ENCODE measurements at regions not wholly inside any gene's neighbourhood (a gene's known extent, or its start where the extent isn't known, plus 50 kb on each side); places are given as distances from the start of the nearest gene placed in this dataset.

DNA sequence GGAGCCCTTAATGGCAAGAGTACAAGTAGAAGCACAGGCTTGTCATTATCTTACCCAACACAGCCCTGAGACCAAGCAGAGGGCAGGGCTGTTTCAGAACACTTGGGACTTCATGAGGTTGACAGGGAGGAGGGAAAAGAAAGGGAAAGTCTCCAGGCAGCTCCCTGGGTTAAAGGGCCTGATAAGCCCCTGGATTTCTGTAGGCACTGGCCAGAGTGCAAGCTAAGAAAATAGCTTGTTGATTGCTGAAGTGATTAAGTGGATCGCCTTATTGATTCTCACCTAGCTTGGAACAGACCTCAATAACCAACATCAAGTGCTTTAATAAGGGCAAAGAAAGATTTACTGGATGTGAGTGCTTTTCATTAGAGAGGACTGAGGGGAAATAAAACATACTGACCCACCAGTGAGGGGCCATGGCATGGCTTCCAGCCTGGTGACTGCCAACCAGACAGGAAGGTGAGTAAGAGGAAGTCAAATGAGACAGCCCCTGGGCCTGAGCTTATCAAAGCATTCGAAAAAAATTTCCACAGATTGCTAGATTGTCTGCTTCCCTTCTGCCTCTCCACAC is 121.4 kb upstream of the NFIA start:
- TF ChIP-seq CTCF (IDR thresholded peaks at IDR 0.05), result no peak
- TF ChIP-seq POLR2A (IDR thresholded peaks at IDR 0.05), result no peak
